Esophagus muscularis mucosa (tissue), 4 donors: ENCODE measurements at regions not wholly inside any gene's neighbourhood (a gene's known extent, or its start where the extent isn't known, plus 50 kb on each side); places are given as distances from the start of the nearest gene placed in this dataset.
"Not testable (repeated sequence)": the region's sequence is repeated elsewhere in the genome, so short reads cannot be mapped to it uniquely, and the experiment has no call there.

Experiments used
- DNase-seq: peaks from one replicate; pipeline ENCODE4 v3.0.0-alpha.2; 2017; ENCODE audit errors: extremely low spot score
- H3K27ac ChIP-seq, 4 donors: fragments of 200-600 bp; sonication (generic); replicated peaks in 1 of 4; 1 replicate in 3 of 4; 2 replicates in 1 of 4; pipeline ENCODE4 v1.5.1; 2016 to 2019; ENCODE audit warnings: mild to moderate bottlenecking in 1 of 4
- H3K27me3 ChIP-seq, 4 donors: fragments of 200-600 bp; sonication (generic); one replicate each; pipeline versions ENCODE4 v1.5.1 to v1.6.0; 2016 to 2019
- H3K36me3 ChIP-seq, 4 donors: fragments of 200-600 bp; sonication (generic); one replicate each; pipeline ENCODE4 v1.5.1; 2016 to 2019
- H3K4me1 ChIP-seq, 4 donors: fragments of 200-600 bp; sonication (generic); one replicate each; pipeline ENCODE4 v1.5.1; 2016 to 2019
- H3K4me3 ChIP-seq, 4 donors: fragments of 200-600 bp; sonication (generic); 1 replicate in 2 of 4; 2 replicates in 2 of 4; pipeline ENCODE4 v1.5.1; 2016 to 2019; ENCODE audit warnings: mild to moderate bottlenecking in 4 of 4, moderate library complexity in 1 of 4
- H3K9me3 ChIP-seq, 4 donors: fragments of 200-600 bp; sonication (generic); 1 replicate in 3 of 4; 2 replicates in 1 of 4; pipeline ENCODE4 v1.5.1; 2016 to 2019
- EP300 ChIP-seq: sonication (generic); formaldehyde crosslinking; IDR thresholded peaks from one replicate; pipeline ENCODE4 v1.6.1; 2017; ENCODE audit warnings: antibody characterized with exemption
- POLR2A ChIP-seq: fragments of 450-650 bp; IDR thresholded peaks from one replicate; pipeline ENCODE4 v1.6.1; 2017; ENCODE audit warnings: antibody characterized with exemption, moderate library complexity, mild to moderate bottlenecking, low read depth
- POLR2AphosphoS5 ChIP-seq, 2 donors: sonication (generic); formaldehyde crosslinking; IDR thresholded peaks; one replicate each; pipeline ENCODE4 v1.6.1; 2017; ENCODE audit warnings: antibody characterized with exemption in 2 of 2
- WGBS: methylation state at CpG from one replicate; pipeline ENCODE4 v1.1.5; 2018; 5-methylcytosine and 5-hydroxymethylcytosine counted together
- intact Hi-C: fragments of 100-400 bp; cut with DNase I; formaldehyde crosslinking; loops from one replicate; pipeline ENCODE4 v1.15.1; 2023
- TF ChIP-seq, protein P1 (sequence below), 3 experiments: fragments of 200-600 bp in 2 of 3; fragments of 450-650 bp in 1 of 3; sonication (generic) in 2 of 3; IDR thresholded peaks; one replicate each; pipeline ENCODE4 v1.5.1; 2017 to 2019; ENCODE audit warnings: antibody characterized with exemption in 3 of 3, mild to moderate bottlenecking in 2 of 3, moderate library complexity in 1 of 3

- Histone ChIP-seq H3K27ac (no peak overlapping the region), H3K4me3 (no peak overlapping the region), H3K4me1 (peaks cover 0 to 3% (median 0%) of the 10 kb centered on the region in 4 donors), H3K9me3 (peaks cover 0 to 4% (median 0%) of the 10 kb centered on the region in 4 donors), H3K36me3 (no peaks in the 10 kb centered on the region), H3K27me3 (peaks cover 0 to 32% (median 0%) of the 10 kb centered on the region in 4 donors)
- intact Hi-C loops: loop anchor here (10.0 kb wide), 1 partner anchor 501 kb away; no protein-coding TSS in a partner anchor
- no peak for DNase-seq
- 71% methylated on average over 4 of the region's 4 CpGs for WGBS
- TF ChIP-seq, protein P1, sequence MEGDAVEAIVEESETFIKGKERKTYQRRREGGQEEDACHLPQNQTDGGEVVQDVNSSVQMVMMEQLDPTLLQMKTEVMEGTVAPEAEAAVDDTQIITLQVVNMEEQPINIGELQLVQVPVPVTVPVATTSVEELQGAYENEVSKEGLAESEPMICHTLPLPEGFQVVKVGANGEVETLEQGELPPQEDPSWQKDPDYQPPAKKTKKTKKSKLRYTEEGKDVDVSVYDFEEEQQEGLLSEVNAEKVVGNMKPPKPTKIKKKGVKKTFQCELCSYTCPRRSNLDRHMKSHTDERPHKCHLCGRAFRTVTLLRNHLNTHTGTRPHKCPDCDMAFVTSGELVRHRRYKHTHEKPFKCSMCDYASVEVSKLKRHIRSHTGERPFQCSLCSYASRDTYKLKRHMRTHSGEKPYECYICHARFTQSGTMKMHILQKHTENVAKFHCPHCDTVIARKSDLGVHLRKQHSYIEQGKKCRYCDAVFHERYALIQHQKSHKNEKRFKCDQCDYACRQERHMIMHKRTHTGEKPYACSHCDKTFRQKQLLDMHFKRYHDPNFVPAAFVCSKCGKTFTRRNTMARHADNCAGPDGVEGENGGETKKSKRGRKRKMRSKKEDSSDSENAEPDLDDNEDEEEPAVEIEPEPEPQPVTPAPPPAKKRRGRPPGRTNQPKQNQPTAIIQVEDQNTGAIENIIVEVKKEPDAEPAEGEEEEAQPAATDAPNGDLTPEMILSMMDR (IDR thresholded peaks at IDR 0.05): no peak
- TF ChIP-seq POLR2A (no peak), POLR2AphosphoS5 (IDR thresholded peaks at IDR 0.05) (no peak), EP300 (no peak)
Measured at GRCh38 chr17:37815536-37815935, 70.7 kb upstream of the HNF1B start.

DNA sequence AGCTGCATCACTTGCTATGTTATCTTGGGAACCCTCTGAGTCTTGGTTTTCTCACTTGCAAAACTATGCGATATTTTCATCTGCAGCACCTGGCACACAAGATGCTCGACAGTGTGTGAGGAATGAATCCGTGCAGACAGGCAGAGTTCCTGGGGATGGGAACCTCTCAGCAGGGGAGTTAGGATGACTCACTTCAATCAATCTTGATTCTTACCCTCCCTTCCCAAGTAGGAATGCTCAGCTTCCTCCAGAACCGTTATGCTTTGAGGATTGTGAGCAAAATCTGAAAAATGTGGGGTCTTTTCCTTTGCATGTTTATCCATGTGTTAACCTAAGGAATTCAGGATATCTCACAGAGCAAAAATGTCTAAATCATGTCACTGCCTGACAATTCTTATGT lies 68.9 kb upstream of the HNF1B start:
- Histone ChIP-seq H3K4me3 (no peak overlapping the region), H3K27me3 (peaks cover 0 to 32% (median 0%) of the 10 kb centered on the region in 4 donors), H3K27ac (no peak overlapping the region), H3K36me3 (no peaks in the 10 kb centered on the region), H3K4me1 (no peaks in the 10 kb centered on the region), H3K9me3 (peaks cover 0 to 4% (median 0%) of the 10 kb centered on the region in 4 donors)
- TF ChIP-seq POLR2A: no peak
- TF ChIP-seq POLR2AphosphoS5 (IDR thresholded peaks at IDR 0.05): no peak
- TF ChIP-seq, protein P1 (IDR thresholded peaks at IDR 0.05): no peak
- TF ChIP-seq EP300: no peak
- WGBS: 32% methylated on average over 4 of the region's 4 CpGs
- intact Hi-C loops: loop anchor here (10.0 kb wide), 1 partner anchor 499 kb away; no protein-coding TSS in a partner anchor
- no peak for DNase-seq

DNA sequence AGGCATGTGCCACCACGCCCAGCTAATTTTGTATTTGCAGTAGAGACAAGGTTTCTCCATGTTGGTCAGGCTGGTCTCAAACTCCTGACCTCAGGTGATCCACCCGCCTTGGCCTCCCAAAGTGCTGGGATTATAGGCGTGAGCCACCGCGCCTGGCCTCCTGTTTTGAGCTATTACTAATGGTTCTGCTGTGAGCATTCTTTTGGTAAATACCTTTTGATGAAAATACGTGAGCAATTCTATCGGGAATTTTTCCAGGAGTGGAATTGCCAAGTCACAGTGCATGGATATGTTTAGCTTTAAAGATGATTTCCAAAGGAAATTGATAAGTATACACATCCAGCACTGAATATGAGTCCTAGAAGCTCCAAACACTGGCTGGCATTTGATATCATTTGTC lies 64.0 kb upstream of the HNF1B start:
- intact Hi-C loops, DNase-seq, H3K4me3 ChIP-seq, H3K4me1 ChIP-seq, H3K36me3 ChIP-seq, H3K9me3 ChIP-seq, H3K27ac ChIP-seq: not testable (repeated sequence)
- peaks cover 0 to 14% (median 0%) of the 10 kb centered on the region in 4 donors for H3K27me3 ChIP-seq
- 85% methylated on average over 7 of the region's 7 CpGs for WGBS

- TF ChIP-seq POLR2A (no peak), POLR2AphosphoS5 (IDR thresholded peaks at IDR 0.05) (no peak), EP300 (no peak)
- TF ChIP-seq, protein P1 (IDR thresholded peaks at IDR 0.05): no peak
- WGBS: 35% methylated on average over 1 of the region's 1 CpG
- intact Hi-C loops: no loop called here
- H3K27me3 ChIP-seq: peaks cover 0 to 8% (median 0%) of the 10 kb centered on the region in 4 donors
- DNase-seq: no peak
- no peaks in the 10 kb centered on the region for H3K36me3 ChIP-seq
- peaks cover 0 to 2% (median 0%) of the 10 kb centered on the region in 4 donors for H3K4me1 ChIP-seq
- H3K9me3 ChIP-seq: no peaks in the 10 kb centered on the region
- no peak overlapping the region for H3K4me3 ChIP-seq
- H3K27ac ChIP-seq: no peak overlapping the region
Measured at GRCh38 chr17:37802712-37803416, 58.0 kb upstream of the HNF1B start.

GRCh38 chr17:37802061-37802595 lies 57.3 kb upstream of the HNF1B start:
- 75% methylated on average over 3 of the region's 3 CpGs for WGBS

More at GRCh38 chr17:37802061-37802595, 57.3 kb upstream of the HNF1B start:
- peaks cover 0 to 2% (median 0%) of the 10 kb centered on the region in 4 donors for H3K4me1 ChIP-seq
- no peak for TF ChIP-seq POLR2A
- TF ChIP-seq EP300: no peak
- TF ChIP-seq, protein P1 (IDR thresholded peaks at IDR 0.05): no peak
- TF ChIP-seq POLR2AphosphoS5 (IDR thresholded peaks at IDR 0.05): no peak
- DNase-seq: no peak
- intact Hi-C loops: no loop called here
- H3K36me3 ChIP-seq: no peaks in the 10 kb centered on the region
- no peaks in the 10 kb centered on the region for H3K9me3 ChIP-seq
- H3K27ac ChIP-seq: no peak overlapping the region
- peaks cover 0 to 11% (median 0%) of the 10 kb centered on the region in 4 donors for H3K27me3 ChIP-seq
- no peak overlapping the region for H3K4me3 ChIP-seq
